Tibial nerve (tissue), 4 donors: ENCODE measurements at regions not wholly inside any gene's neighbourhood (a gene's known extent, or its start where the extent isn't known, plus 50 kb on each side); places are given as distances from the start of the nearest gene placed in this dataset.

ENCODE experiments used
- EP300 ChIP-seq, 2 donors: sonication (generic); formaldehyde crosslinking; IDR thresholded peaks; one replicate each; pipeline ENCODE4 v1.6.1; 2017; ENCODE audit warnings: antibody characterized with exemption in 2 of 2, mild to moderate bottlenecking in 1 of 2
- POLR2A ChIP-seq, 2 donors: fragments of 450-650 bp; IDR thresholded peaks; one replicate each; pipeline ENCODE4 v1.6.1; 2017; ENCODE audit warnings: antibody characterized with exemption in 2 of 2, mild to moderate bottlenecking in 2 of 2, moderate library complexity in 2 of 2
- TF ChIP-seq, protein P1 (sequence below), 5 experiments: fragments of 200-600 bp in 3 of 5; fragments of 450-650 bp in 2 of 5; sonication (generic) in 3 of 5; IDR thresholded peaks; one replicate each; pipeline ENCODE4 v1.5.1; 2016 to 2019; ENCODE audit warnings: antibody characterized with exemption in 5 of 5, mild to moderate bottlenecking in 3 of 5, moderate library complexity in 2 of 5

DNA sequence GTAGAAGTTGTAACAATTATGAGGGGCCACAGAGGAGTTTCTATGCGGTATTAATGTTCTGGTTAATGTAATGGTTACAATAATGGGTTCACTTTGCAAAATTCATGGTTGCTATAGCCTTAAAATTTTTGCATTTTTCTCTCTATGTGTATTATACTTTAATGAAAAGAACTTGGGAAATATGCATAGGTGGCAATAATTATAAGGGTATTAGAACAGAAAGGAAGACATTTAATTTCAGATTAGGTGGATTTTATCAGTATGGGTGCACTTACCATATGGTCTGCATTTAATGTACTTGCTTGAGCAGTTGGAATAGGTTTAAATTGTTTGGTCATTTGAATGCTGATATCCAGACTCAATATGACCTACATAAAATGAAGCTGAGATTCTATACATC, 161.6 kb upstream of the TACR1 start:
- TF ChIP-seq, protein P1, sequence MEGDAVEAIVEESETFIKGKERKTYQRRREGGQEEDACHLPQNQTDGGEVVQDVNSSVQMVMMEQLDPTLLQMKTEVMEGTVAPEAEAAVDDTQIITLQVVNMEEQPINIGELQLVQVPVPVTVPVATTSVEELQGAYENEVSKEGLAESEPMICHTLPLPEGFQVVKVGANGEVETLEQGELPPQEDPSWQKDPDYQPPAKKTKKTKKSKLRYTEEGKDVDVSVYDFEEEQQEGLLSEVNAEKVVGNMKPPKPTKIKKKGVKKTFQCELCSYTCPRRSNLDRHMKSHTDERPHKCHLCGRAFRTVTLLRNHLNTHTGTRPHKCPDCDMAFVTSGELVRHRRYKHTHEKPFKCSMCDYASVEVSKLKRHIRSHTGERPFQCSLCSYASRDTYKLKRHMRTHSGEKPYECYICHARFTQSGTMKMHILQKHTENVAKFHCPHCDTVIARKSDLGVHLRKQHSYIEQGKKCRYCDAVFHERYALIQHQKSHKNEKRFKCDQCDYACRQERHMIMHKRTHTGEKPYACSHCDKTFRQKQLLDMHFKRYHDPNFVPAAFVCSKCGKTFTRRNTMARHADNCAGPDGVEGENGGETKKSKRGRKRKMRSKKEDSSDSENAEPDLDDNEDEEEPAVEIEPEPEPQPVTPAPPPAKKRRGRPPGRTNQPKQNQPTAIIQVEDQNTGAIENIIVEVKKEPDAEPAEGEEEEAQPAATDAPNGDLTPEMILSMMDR (IDR thresholded peaks at IDR 0.05): no peak
- TF ChIP-seq POLR2A (IDR thresholded peaks at IDR 0.05): no peak
- TF ChIP-seq EP300 (IDR thresholded peaks at IDR 0.05): no peak
